ENCODE measurements at regions not wholly inside any gene's neighbourhood (a gene's known extent, or its start where the extent isn't known, plus 50 kb on each side); places are given as distances from the start of the nearest gene placed in this dataset.

- no peak for DNase-seq
Observed at GRCh38 chr12:130104571-130105106, 57.6 kb upstream of the FZD10 start.

- DNase-seq = no peak
Observed at GRCh38 chr12:130109062-130109945, 53.0 kb upstream of the FZD10 start.

- DNase-seq = no peak
Observed at GRCh38 chr12:130110914-130111313, 51.4 kb upstream of the FZD10 start.

- DNase-seq = no peak
Observed at GRCh38 chr12:130111965-130112496, 50.2 kb upstream of the FZD10 start.

Data from fibroblast of skin of back (primary cell).